ENCODE measurements at regions not wholly inside any gene's neighbourhood (a gene's known extent, or its start where the extent isn't known, plus 50 kb on each side); places are given as distances from the start of the nearest gene placed in this dataset.

GRCh38 chr13:38440666-38441065 lies 91.0 kb downstream of the UFM1 start:
- H3K36me3 ChIP-seq (replicated peaks in 1 of 2; ENCODE audit: control insufficient read depth in 1 of 2, insufficient read depth in 2 of 2, low read length in 1 of 2) = no peaks in the 10 kb centered on the region
- no peaks in the 10 kb centered on the region for H3K9me2 ChIP-seq
- DNase-seq = no peak
- 0% methylated on average over 4 of the region's 4 CpGs for WGBS (ENCODE audit: low lambda C conversion rate)
- ChIA-PET CTCF (interaction anchor here (0.7 kb wide), 1 partner anchor 105 kb away, joined by 3 read pairs; no protein-coding TSS in a partner anchor), POLR2A (no interaction called here)
- H3K27ac ChIP-seq (ENCODE audit: low read depth in 2 of 2, low read length in 1 of 2) = no peak overlapping the region
- no peak overlapping the region for H2AFZ ChIP-seq (ENCODE audit: low read depth)
- no peak overlapping the region for H3K4me3 ChIP-seq (ENCODE audit: low read depth in 2 of 2, low read length in 1 of 2)
- H3K4me1 ChIP-seq (ENCODE audit: control insufficient read depth in 1 of 2, insufficient read depth in 2 of 2, low read depth in 1 of 2, low read length in 1 of 2) = no peaks in the 10 kb centered on the region
- no peaks in the 10 kb centered on the region for H4K20me1 ChIP-seq (ENCODE audit: insufficient read depth)
- TF ChIP-seq, protein P1, sequence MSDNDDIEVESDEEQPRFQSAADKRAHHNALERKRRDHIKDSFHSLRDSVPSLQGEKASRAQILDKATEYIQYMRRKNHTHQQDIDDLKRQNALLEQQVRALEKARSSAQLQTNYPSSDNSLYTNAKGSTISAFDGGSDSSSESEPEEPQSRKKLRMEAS (IDR thresholded peaks at IDR 0.05; ENCODE audit: low read depth) = no peak
- no peak for TF ChIP-seq NFIC (IDR thresholded peaks at IDR 0.05; ENCODE audit: borderline replicate concordance)
- TF ChIP-seq SIN3A (IDR thresholded peaks at IDR 0.05; ENCODE audit: borderline replicate concordance, low read depth, low read length) = no peak
- no peak for TF ChIP-seq RXRA (IDR thresholded peaks at IDR 0.05; ENCODE audit: borderline replicate concordance, low read depth)
- TF ChIP-seq SMC3 (IDR thresholded peaks at IDR 0.05; ENCODE audit: low read depth, low read length) = no peak
- no peak for TF ChIP-seq RFX5 (IDR thresholded peaks at IDR 0.05; ENCODE audit: low read length)
- TF ChIP-seq, protein P2, sequence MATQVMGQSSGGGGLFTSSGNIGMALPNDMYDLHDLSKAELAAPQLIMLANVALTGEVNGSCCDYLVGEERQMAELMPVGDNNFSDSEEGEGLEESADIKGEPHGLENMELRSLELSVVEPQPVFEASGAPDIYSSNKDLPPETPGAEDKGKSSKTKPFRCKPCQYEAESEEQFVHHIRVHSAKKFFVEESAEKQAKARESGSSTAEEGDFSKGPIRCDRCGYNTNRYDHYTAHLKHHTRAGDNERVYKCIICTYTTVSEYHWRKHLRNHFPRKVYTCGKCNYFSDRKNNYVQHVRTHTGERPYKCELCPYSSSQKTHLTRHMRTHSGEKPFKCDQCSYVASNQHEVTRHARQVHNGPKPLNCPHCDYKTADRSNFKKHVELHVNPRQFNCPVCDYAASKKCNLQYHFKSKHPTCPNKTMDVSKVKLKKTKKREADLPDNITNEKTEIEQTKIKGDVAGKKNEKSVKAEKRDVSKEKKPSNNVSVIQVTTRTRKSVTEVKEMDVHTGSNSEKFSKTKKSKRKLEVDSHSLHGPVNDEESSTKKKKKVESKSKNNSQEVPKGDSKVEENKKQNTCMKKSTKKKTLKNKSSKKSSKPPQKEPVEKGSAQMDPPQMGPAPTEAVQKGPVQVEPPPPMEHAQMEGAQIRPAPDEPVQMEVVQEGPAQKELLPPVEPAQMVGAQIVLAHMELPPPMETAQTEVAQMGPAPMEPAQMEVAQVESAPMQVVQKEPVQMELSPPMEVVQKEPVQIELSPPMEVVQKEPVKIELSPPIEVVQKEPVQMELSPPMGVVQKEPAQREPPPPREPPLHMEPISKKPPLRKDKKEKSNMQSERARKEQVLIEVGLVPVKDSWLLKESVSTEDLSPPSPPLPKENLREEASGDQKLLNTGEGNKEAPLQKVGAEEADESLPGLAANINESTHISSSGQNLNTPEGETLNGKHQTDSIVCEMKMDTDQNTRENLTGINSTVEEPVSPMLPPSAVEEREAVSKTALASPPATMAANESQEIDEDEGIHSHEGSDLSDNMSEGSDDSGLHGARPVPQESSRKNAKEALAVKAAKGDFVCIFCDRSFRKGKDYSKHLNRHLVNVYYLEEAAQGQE (IDR thresholded peaks at IDR 0.05; ENCODE audit: low read depth, low read length) = no peak
- TF ChIP-seq GABPA (IDR thresholded peaks at IDR 0.05; ENCODE audit: low read depth) = no peak
- TF ChIP-seq, protein P3, sequence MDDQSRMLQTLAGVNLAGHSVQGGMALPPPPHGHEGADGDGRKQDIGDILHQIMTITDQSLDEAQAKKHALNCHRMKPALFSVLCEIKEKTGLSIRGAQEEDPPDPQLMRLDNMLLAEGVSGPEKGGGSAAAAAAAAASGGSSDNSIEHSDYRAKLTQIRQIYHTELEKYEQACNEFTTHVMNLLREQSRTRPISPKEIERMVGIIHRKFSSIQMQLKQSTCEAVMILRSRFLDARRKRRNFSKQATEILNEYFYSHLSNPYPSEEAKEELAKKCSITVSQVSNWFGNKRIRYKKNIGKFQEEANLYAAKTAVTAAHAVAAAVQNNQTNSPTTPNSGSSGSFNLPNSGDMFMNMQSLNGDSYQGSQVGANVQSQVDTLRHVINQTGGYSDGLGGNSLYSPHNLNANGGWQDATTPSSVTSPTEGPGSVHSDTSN (IDR thresholded peaks at IDR 0.05) = no peak
- TF ChIP-seq JUND (IDR thresholded peaks at IDR 0.05) = no peak
- TF ChIP-seq MEF2A (IDR thresholded peaks at IDR 0.05; ENCODE audit: borderline replicate concordance, low read depth) = no peak
- no peaks in the 10 kb centered on the region for H3F3A ChIP-seq (replicated peaks; ENCODE audit: insufficient read depth)
- H3K79me2 ChIP-seq (ENCODE audit: insufficient read depth) = no peaks in the 10 kb centered on the region
- no peaks in the 10 kb centered on the region for H3K27me3 ChIP-seq (ENCODE audit: insufficient read depth)
- no peak overlapping the region for H3K4me2 ChIP-seq
- H3K9me3 ChIP-seq = no peaks in the 10 kb centered on the region
- no peak overlapping the region for H3K9ac ChIP-seq

- no peak overlapping the region for H3K9ac ChIP-seq
- no peak overlapping the region for H3K27ac ChIP-seq (ENCODE audit: low read depth in 2 of 2, low read length in 1 of 2)
- no peaks in the 10 kb centered on the region for H3K9me3 ChIP-seq
- H3K27me3 ChIP-seq (ENCODE audit: insufficient read depth) = no peaks in the 10 kb centered on the region
- H3K9me2 ChIP-seq = no peaks in the 10 kb centered on the region
- no peaks in the 10 kb centered on the region for H4K20me1 ChIP-seq (ENCODE audit: insufficient read depth)
- DNase-seq = no peak
- ChIA-PET CTCF (interaction anchor here (1.6 kb wide), 1 partner anchor 137 kb away, joined by 4 read pairs; no protein-coding TSS in a partner anchor), POLR2A (no interaction called here)
- H3K4me2 ChIP-seq = no peak overlapping the region
- no peaks in the 10 kb centered on the region for H3K79me2 ChIP-seq (ENCODE audit: insufficient read depth)
- H3K4me1 ChIP-seq (ENCODE audit: control insufficient read depth in 1 of 2, insufficient read depth in 2 of 2, low read depth in 1 of 2, low read length in 1 of 2) = no peaks in the 10 kb centered on the region
- TF ChIP-seq YY1 (IDR thresholded peaks at IDR 0.05; ENCODE audit: low read depth) (no peak), ELF1 (IDR thresholded peaks at IDR 0.05) (no peak), MEF2A (IDR thresholded peaks at IDR 0.05; ENCODE audit: borderline replicate concordance, low read depth) (no peak), NFIC (IDR thresholded peaks at IDR 0.05; ENCODE audit: borderline replicate concordance) (no peak), RXRA (IDR thresholded peaks at IDR 0.05; ENCODE audit: borderline replicate concordance, low read depth) (no peak), GABPA (IDR thresholded peaks at IDR 0.05; ENCODE audit: low read depth) (no peak), RFX5 (IDR thresholded peaks at IDR 0.05; ENCODE audit: low read length) (no peak), TEAD4 (IDR thresholded peaks at IDR 0.05; ENCODE audit: borderline replicate concordance, insufficient read depth) (no peak), EP300 (IDR thresholded peaks at IDR 0.05; ENCODE audit: borderline replicate concordance in 1 of 2, low read depth in 1 of 2, low read length in 1 of 2) (no peak), TAF1 (IDR thresholded peaks at IDR 0.05; ENCODE audit: borderline replicate concordance, low read depth, low read length) (no peak), POLR2AphosphoS5 (IDR thresholded peaks at IDR 0.05; ENCODE audit: low read depth, low read length) (no peak), USF2 (IDR thresholded peaks at IDR 0.05; ENCODE audit: borderline replicate concordance, low read depth, low read length) (no peak), JUND (IDR thresholded peaks at IDR 0.05) (no peak)
- no peaks in the 10 kb centered on the region for H3K36me3 ChIP-seq (replicated peaks in 1 of 2; ENCODE audit: control insufficient read depth in 1 of 2, insufficient read depth in 2 of 2, low read length in 1 of 2)
- no peaks in the 10 kb centered on the region for H3F3A ChIP-seq (replicated peaks; ENCODE audit: insufficient read depth)
- H3K4me3 ChIP-seq (ENCODE audit: low read depth in 2 of 2, low read length in 1 of 2) = no peak overlapping the region
- 0% methylated on average over 2 of the region's 2 CpGs for WGBS (ENCODE audit: low lambda C conversion rate)
- H2AFZ ChIP-seq (ENCODE audit: low read depth) = no peak overlapping the region
Observed at GRCh38 chr13:38444904-38445303, 95.3 kb downstream of the UFM1 start.

All from SK-N-SH (cell line).